ENCODE measurements at regions not wholly inside any gene's neighbourhood (a gene's known extent, or its start where the extent isn't known, plus 50 kb on each side); places are given as distances from the start of the nearest gene placed in this dataset.

GRCh38 chr7:25908154-25908949 lies 243.6 kb upstream of the NFE2L3 start:
- DNase-seq (ENCODE audit: low spot score), result no peak

GRCh38 chr7:25911738-25912607 lies 240.0 kb upstream of the NFE2L3 start:
- DNase-seq (ENCODE audit: low spot score), result no peak

GRCh38 chr7:25913598-25914224 lies 238.3 kb upstream of the NFE2L3 start:
- DNase-seq (ENCODE audit: low spot score), result no peak

- DNase-seq (ENCODE audit: low spot score), result no peak
Measured at GRCh38 chr7:25918731-25919130, 233.3 kb upstream of the NFE2L3 start.

- no peak for DNase-seq (ENCODE audit: low spot score)
Measured at GRCh38 chr7:25922296-25922695, 229.7 kb upstream of the NFE2L3 start.

- no peak for DNase-seq (ENCODE audit: low spot score)
Measured at GRCh38 chr7:25923741-25924460, 228.1 kb upstream of the NFE2L3 start.

- DNase-seq (ENCODE audit: low spot score), result peak; percentile 88
Measured at GRCh38 chr7:25926009-25926408, 226.0 kb upstream of the NFE2L3 start.

GRCh38 chr7:25926451-25926850 lies 225.5 kb upstream of the NFE2L3 start:
- DNase-seq (ENCODE audit: low spot score), result no peak

GRCh38 chr7:25926891-25927625 lies 224.9 kb upstream of the NFE2L3 start:
- no peak for DNase-seq (ENCODE audit: low spot score)

- no peak for DNase-seq (ENCODE audit: low spot score)
Measured at GRCh38 chr7:25927626-25927978, 224.4 kb upstream of the NFE2L3 start.

GRCh38 chr7:25928549-25929330 lies 223.3 kb upstream of the NFE2L3 start:
- no peak for DNase-seq (ENCODE audit: low spot score)

- DNase-seq (ENCODE audit: low spot score), result no peak
Measured at GRCh38 chr7:25929448-25929847, 222.6 kb upstream of the NFE2L3 start.

- DNase-seq (ENCODE audit: low spot score), result no peak
Measured at GRCh38 chr7:25930492-25931048, 221.4 kb upstream of the NFE2L3 start.

GRCh38 chr7:25931156-25931555 lies 220.8 kb upstream of the NFE2L3 start:
- no peak for DNase-seq (ENCODE audit: low spot score)

- no peak for DNase-seq (ENCODE audit: low spot score)
Measured at GRCh38 chr7:25933921-25934320, 218.1 kb upstream of the NFE2L3 start.

- DNase-seq (ENCODE audit: low spot score), result no peak
Measured at GRCh38 chr7:25940086-25940906, 211.7 kb upstream of the NFE2L3 start.

- DNase-seq (ENCODE audit: low spot score), result no peak
Measured at GRCh38 chr7:25944777-25945515, 207.1 kb upstream of the NFE2L3 start.

GRCh38 chr7:25945608-25946007 lies 206.4 kb upstream of the NFE2L3 start:
- no peak for DNase-seq (ENCODE audit: low spot score)
